H1 (cell line): ENCODE measurements at regions not wholly inside any gene's neighbourhood (a gene's known extent, or its start where the extent isn't known, plus 50 kb on each side); places are given as distances from the start of the nearest gene placed in this dataset.

Experiments used
- CTCF ChIA-PET: fragments of 300-600 bp; sonication (Branson Sonifier 250); formaldehyde crosslinking; loops from one replicate; lab custom pipeline; 2021; ENCODE audit not compliant: partially characterized antibody; lab: Charles Lee
- POLR2A ChIA-PET: fragments of 300-600 bp; sonication (Branson Sonifier 250); formaldehyde crosslinking; loops from one replicate; lab custom pipeline; 2021; ENCODE audit warnings: inconsistent platforms; ENCODE audit not compliant: partially characterized antibody; lab: Charles Lee
- DNase-seq, 2 experiments: peaks; one replicate each; pipeline versions ENCODE4 v3.0.0 to v3.0.0-alpha.2; 2010 to 2022; ENCODE audit warnings: low spot score in 2 of 2, low read depth in 1 of 2, mixed read lengths in 1 of 2
- FAIRE-seq: peaks from 2 replicates; lab custom pipeline; 2011; peaks lifted over from hg19 to GRCh38; lab: Jason Lieb, UNC
- H2AFZ ChIP-seq: 2 replicates; pipeline ENCODE4 v1.8.1; 2012; ENCODE audit warnings: low read length, inconsistent platforms
- H2AK5ac ChIP-seq: 2 replicates; pipeline ENCODE4 v1.6.1; 2013; ENCODE audit warnings: low read depth, low read length
- H2BK120ac ChIP-seq: replicated peaks from 2 replicates; pipeline ENCODE3; 2013; ENCODE audit warnings: low read depth, low read length, inconsistent platforms
- H2BK12ac ChIP-seq: 2 replicates; pipeline ENCODE4 v1.6.1; 2013; ENCODE audit warnings: low read depth, low read length
- H2BK15ac ChIP-seq: 2 replicates; pipeline ENCODE4 v1.6.1; 2013; ENCODE audit warnings: low read length
- H2BK20ac ChIP-seq: 2 replicates; pipeline ENCODE4 v1.6.1; 2013; ENCODE audit warnings: low read length
- H2BK5ac ChIP-seq: 2 replicates; pipeline ENCODE4 v1.6.1; 2013; ENCODE audit warnings: low read depth, low read length
- H3K14ac ChIP-seq: 2 replicates; pipeline ENCODE4 v1.6.1; 2013; ENCODE audit warnings: inconsistent platforms; ENCODE audit not compliant: insufficient read length
- H3K18ac ChIP-seq: 2 replicates; pipeline ENCODE4 v1.6.1; 2013; ENCODE audit warnings: low read length; ENCODE audit errors: extremely low read depth
- H3K23ac ChIP-seq: 2 replicates; pipeline ENCODE4 v1.6.1; 2013; ENCODE audit warnings: inconsistent platforms; ENCODE audit not compliant: insufficient read length
- H3K23me2 ChIP-seq: 2 replicates; pipeline ENCODE4 v1.6.1; 2013; ENCODE audit warnings: low read depth, low read length
- H3K27ac ChIP-seq: 2 replicates; pipeline ENCODE4 v1.6.1; 2011; ENCODE audit warnings: low read depth, low read length, inconsistent platforms
- H3K27me3 ChIP-seq, 4 experiments: replicated peaks in 1 of 4; 1 replicate in 1 of 4; 2 replicates in 3 of 4; pipeline versions ENCODE4 v1.6.1 to v1.8.1; 2011 to 2013; ENCODE audit warnings: low read length in 3 of 4, mild to moderate bottlenecking in 3 of 4, inconsistent platforms in 2 of 4, mixed read lengths in 2 of 4, moderate library complexity in 1 of 4; ENCODE audit not compliant: control insufficient read depth in 3 of 4, insufficient read depth in 3 of 4; ENCODE audit errors: extremely low read depth in 1 of 4
- H3K36me3 ChIP-seq, 4 experiments: 2 replicates each; pipeline versions ENCODE4 v1.6.1 to v1.8.1; 2011 to 2013; ENCODE audit warnings: mild to moderate bottlenecking in 4 of 4, low read length in 3 of 4, moderate library complexity in 2 of 4, control low read depth in 1 of 4, inconsistent platforms in 1 of 4; ENCODE audit not compliant: insufficient read depth in 4 of 4, control insufficient read depth in 2 of 4
- H3K4ac ChIP-seq: replicated peaks from 2 replicates; pipeline ENCODE3; 2013; ENCODE audit warnings: low read length, low read depth, mixed read lengths, inconsistent platforms; ENCODE audit not compliant: insufficient read length
- H3K4me1 ChIP-seq, 4 experiments: replicated peaks in 1 of 4; 1 replicate in 1 of 4; 2 replicates in 3 of 4; pipeline versions ENCODE4 v1.6.1 to v1.8.1; 2011 to 2013; ENCODE audit warnings: low read length in 3 of 4, inconsistent platforms in 2 of 4, mixed read lengths in 1 of 4; ENCODE audit not compliant: insufficient read depth in 4 of 4, control insufficient read depth in 3 of 4
- H3K4me2 ChIP-seq, 2 experiments: 2 replicates each; pipeline versions ENCODE4 v1.6.1 to v1.8.1; 2011 to 2013; ENCODE audit warnings: low read depth in 2 of 2, low read length in 2 of 2, control low read depth in 1 of 2, inconsistent platforms in 1 of 2, mild to moderate bottlenecking in 1 of 2; ENCODE audit not compliant: insufficient read depth in 1 of 2
- H3K4me3 ChIP-seq, 4 experiments: fragments of 200-600, 300-600 bp in 1 of 4; sonication (generic), shearing (Covaris generic), sonication (Bioruptor Twin) in 1 of 4; 2 replicates each; pipeline versions ENCODE4 v1.5.1 to v1.8.1; 2011 to 2016; ENCODE audit warnings: low read length in 4 of 4, low read depth in 3 of 4, control low read depth in 2 of 4, inconsistent platforms in 2 of 4, mild to moderate bottlenecking in 2 of 4, mixed read lengths in 1 of 4, moderate library complexity in 1 of 4; ENCODE audit not compliant: insufficient read depth in 2 of 4; ENCODE audit errors: extremely low read depth in 1 of 4
- H3K56ac ChIP-seq: replicated peaks from 2 replicates; pipeline ENCODE3; 2013; ENCODE audit warnings: low read depth, mild to moderate bottlenecking, mixed read lengths, low read length, inconsistent platforms; ENCODE audit not compliant: insufficient read length
- H3K79me1 ChIP-seq: 2 replicates; pipeline ENCODE4 v1.6.1; 2013; ENCODE audit warnings: low read depth, low read length, control low read depth
- H3K79me2 ChIP-seq, 2 experiments: 2 replicates each; pipeline versions ENCODE4 v1.6.1 to v1.8.1; 2012 to 2013; ENCODE audit warnings: low read length in 2 of 2, mild to moderate bottlenecking in 2 of 2, inconsistent platforms in 1 of 2; ENCODE audit not compliant: insufficient read depth in 2 of 2, control insufficient read depth in 1 of 2
- H3K9ac ChIP-seq, 4 experiments: replicated peaks in 1 of 4; 1 replicate in 1 of 4; 2 replicates in 3 of 4; pipeline versions ENCODE4 v1.6.1 to v1.8.1; 2011 to 2013; ENCODE audit warnings: low read depth in 3 of 4, low read length in 3 of 4, control low read depth in 2 of 4, mild to moderate bottlenecking in 2 of 4, moderate library complexity in 2 of 4, inconsistent platforms in 1 of 4; ENCODE audit errors: extremely low read depth in 1 of 4
- H3K9me3 ChIP-seq, 2 experiments: 2 replicates each; pipeline versions ENCODE4 v1.6.1 to v1.8.1; 2012 to 2013; ENCODE audit warnings: mild to moderate bottlenecking in 2 of 2, moderate library complexity in 2 of 2, control low read depth in 1 of 2, inconsistent platforms in 1 of 2, low read depth in 1 of 2, low read length in 1 of 2, mixed read lengths in 1 of 2; ENCODE audit not compliant: insufficient read depth in 2 of 2
- H4K20me1 ChIP-seq, 2 experiments: replicated peaks in 1 of 2; 2 replicates each; pipeline versions ENCODE3 to v1.8.1; 2011 to 2013; ENCODE audit warnings: inconsistent platforms in 2 of 2, low read length in 2 of 2, mild to moderate bottlenecking in 1 of 2; ENCODE audit not compliant: insufficient read depth in 2 of 2, control insufficient read depth in 1 of 2
- H4K5ac ChIP-seq: 2 replicates; pipeline ENCODE4 v1.6.1; 2013; ENCODE audit warnings: low read length, low read depth, mixed read lengths, inconsistent platforms; ENCODE audit not compliant: insufficient read length
- H4K8ac ChIP-seq: 2 replicates; pipeline ENCODE4 v1.8.0; 2013; ENCODE audit warnings: mild to moderate bottlenecking, moderate library complexity, low read length, inconsistent platforms; ENCODE audit not compliant: insufficient read depth; ENCODE audit errors: extremely low read depth
- H4K91ac ChIP-seq: replicated peaks from 2 replicates; pipeline ENCODE3; 2013; ENCODE audit warnings: low read length, mixed read lengths, inconsistent platforms; ENCODE audit not compliant: insufficient read length
- ASH2L ChIP-seq: fragments of 200-600, 300-600 bp; sonication (generic); IDR thresholded peaks from one replicate; pipeline ENCODE4 v1.7.1; 2017; ENCODE audit warnings: low read length
- ATF3 ChIP-seq: IDR thresholded peaks from 2 replicates; pipeline ENCODE4 v1.6.1; 2011; ENCODE audit warnings: low read depth, mild to moderate bottlenecking, low read length; ENCODE audit not compliant: insufficient read depth
- BACH1 ChIP-seq: IDR thresholded peaks from 2 replicates; pipeline ENCODE4 v1.6.1; 2012; ENCODE audit warnings: low read length, improper control_type of control experiment
- BRCA1 ChIP-seq: IDR thresholded peaks from 2 replicates; pipeline ENCODE4 v1.6.1; 2012; ENCODE audit warnings: low read depth, low read length, improper control_type of control experiment
- FOSL1 ChIP-seq: IDR thresholded peaks from 2 replicates; pipeline ENCODE4 v1.6.1; 2011; ENCODE audit warnings: mild to moderate bottlenecking, low read depth, low read length, moderate library complexity; ENCODE audit not compliant: insufficient read depth
- HDAC6 ChIP-seq: IDR thresholded peaks from one replicate; pipeline ENCODE4 v1.7.1; 2012; ENCODE audit warnings: low read depth, mild to moderate bottlenecking, inconsistent platforms, low read length, moderate library complexity
- KDM1A ChIP-seq: fragments of 200-600, 300-600 bp; sonication (generic); IDR thresholded peaks from 2 replicates; pipeline ENCODE4 v1.7.1; 2016; ENCODE audit warnings: mild to moderate bottlenecking, low read length, borderline replicate concordance
- KDM5A ChIP-seq: fragments of 200-600 bp; IDR thresholded peaks from 2 replicates; pipeline ENCODE4 v1.7.1; 2012; ENCODE audit warnings: mild to moderate bottlenecking, low read length, inconsistent platforms, mixed read lengths
- NANOG ChIP-seq: IDR thresholded peaks from 2 replicates; pipeline ENCODE4 v1.6.1; 2011; ENCODE audit warnings: low read length, low read depth, mild to moderate bottlenecking, inconsistent platforms; ENCODE audit not compliant: insufficient read depth, poor library complexity, severe bottlenecking
- NRF1 ChIP-seq: IDR thresholded peaks from 2 replicates; pipeline ENCODE4 v1.6.1; 2011; ENCODE audit warnings: mild to moderate bottlenecking, low read depth, low read length, improper control_type of control experiment
- RNF2 ChIP-seq: fragments of 200-900, 300-1000 bp; sonication (generic); IDR thresholded peaks from 2 replicates; pipeline ENCODE4 v1.7.1; 2016; ENCODE audit warnings: borderline replicate concordance, low read depth, mild to moderate bottlenecking, antibody characterized with exemption, low read length; ENCODE audit not compliant: poor library complexity, severe bottlenecking; ENCODE audit errors: missing control alignments
- SIRT6 ChIP-seq: IDR thresholded peaks from one replicate; pipeline ENCODE4 v1.7.1; 2012; ENCODE audit warnings: low read length, inconsistent platforms
- SRF ChIP-seq: IDR thresholded peaks from 2 replicates; pipeline ENCODE4 v1.6.1; 2011; ENCODE audit warnings: mild to moderate bottlenecking, low read depth, low read length, moderate library complexity
- TAF7 ChIP-seq: optimal IDR thresholded peaks from 2 replicates; pipeline ENCODE3; 2011; ENCODE audit warnings: low read depth, mild to moderate bottlenecking, inconsistent platforms, low read length, moderate library complexity, borderline replicate concordance
- ZNF274 ChIP-seq: IDR thresholded peaks from 2 replicates; pipeline ENCODE4 v1.7.0; 2012; ENCODE audit warnings: low read length, borderline replicate concordance; ENCODE audit errors: extremely low read depth
- WGBS, 2 experiments: shearing (Covaris generic) in 1 of 2; methylation state at CpG; one replicate each; pipeline versions ENCODE4 v1.1.6 to v1.1.7; 2013 to 2015; ENCODE audit warnings: low lambda C conversion rate in 2 of 2, mixed read lengths in 2 of 2, inconsistent platforms in 1 of 2, low coverage in 1 of 2, missing lambda C conversion rate in 1 of 2; ENCODE audit not compliant: insufficient replicate concordance in 2 of 2, insufficient coverage in 1 of 2, insufficient read length in 1 of 2; ENCODE audit errors: extremely low coverage in 1 of 2, missing lambda C conversion rate in 1 of 2; 5-methylcytosine and 5-hydroxymethylcytosine counted together

DNA sequence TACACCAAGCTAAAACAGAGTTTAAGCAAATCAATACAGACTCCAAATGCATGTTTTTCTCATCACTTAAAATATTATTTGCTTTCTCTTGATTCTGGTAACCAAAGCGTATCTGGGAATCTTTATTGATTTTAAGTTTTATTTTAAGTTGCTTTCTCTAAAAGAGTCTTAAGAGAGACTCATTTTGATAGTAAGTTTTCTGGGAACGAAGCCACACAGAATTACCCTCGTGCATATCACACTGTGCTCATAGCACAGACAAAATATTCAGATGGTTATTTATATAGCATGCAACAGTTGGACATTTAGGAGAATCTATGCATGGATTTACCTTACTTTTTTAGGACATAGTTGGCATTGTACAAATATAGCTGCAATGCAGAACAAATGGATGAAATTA, 597.5 kb upstream of the NRXN1 start:
- Histone ChIP-seq H4K8ac (no peak overlapping the region), H2BK20ac (no peak overlapping the region), H2BK12ac (no peak overlapping the region), H3K9me3 (no peaks in the 10 kb centered on the region), H3K79me2 (no peaks in the 10 kb centered on the region), H3K4me3 (no peak overlapping the region), H3K14ac (no peak overlapping the region), H3K56ac (no peak overlapping the region), H3K27me3 (no peaks in the 10 kb centered on the region), H3K4me2 (no peak overlapping the region), H3K36me3 (no peaks in the 10 kb centered on the region), H3K27ac (no peak overlapping the region), H2AK5ac (no peak overlapping the region), H3K4me1 (no peaks in the 10 kb centered on the region), H2BK5ac (no peak overlapping the region), H3K79me1 (no peaks in the 10 kb centered on the region), H4K91ac (no peak overlapping the region), H3K4ac (no peak overlapping the region), H4K5ac (no peak overlapping the region), H3K18ac (no peak overlapping the region), H2AFZ (no peak overlapping the region), H3K9ac (no peak overlapping the region), H2BK15ac (no peak overlapping the region), H3K23ac (no peak overlapping the region), H4K20me1 (no peaks in the 10 kb centered on the region), H2BK120ac (no peak overlapping the region), H3K23me2 (no peaks in the 10 kb centered on the region)
- DNase-seq = no peak
- TF ChIP-seq RNF2 (no peak), KDM1A (no peak), HDAC6 (no peak), BRCA1 (no peak), FOSL1 (no peak), ZNF274 (no peak), ATF3 (no peak), BACH1 (no peak), SRF (no peak), KDM5A (no peak), ASH2L (no peak), TAF7 (no peak), NRF1 (no peak), NANOG (no peak), SIRT6 (no peak)
- CTCF ChIA-PET = no interaction called here
- no peak for FAIRE-seq
- WGBS, 2 experiments = 91% methylated on average over 3 of the region's 3 CpGs; no CpG with 5 or more reads in 1 of the 2 experiments
- POLR2A ChIA-PET = no interaction called here
